ENCODE measurements at regions not wholly inside any gene's neighbourhood (a gene's known extent, or its start where the extent isn't known, plus 50 kb on each side); places are given as distances from the start of the nearest gene placed in this dataset.

DNA sequence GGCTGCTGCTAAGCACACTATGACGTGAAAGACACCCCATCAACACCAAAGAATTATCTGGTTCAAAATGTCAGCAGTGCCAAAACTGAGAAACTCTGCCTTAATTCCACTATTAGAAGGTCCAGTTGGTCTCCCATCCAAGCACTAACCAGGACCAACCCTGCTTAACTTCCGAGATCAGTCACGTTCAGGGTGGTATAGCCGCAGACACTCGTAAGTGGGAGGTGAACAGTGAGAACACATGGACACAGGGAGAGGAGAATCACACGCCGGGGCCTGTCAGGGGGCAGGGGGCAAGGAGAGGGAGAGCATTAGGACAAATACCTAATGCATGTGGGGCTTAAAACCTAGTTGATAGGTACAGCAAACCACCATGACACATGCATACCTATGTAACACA is 83.4 kb downstream of the C13orf42 start:
- Histone ChIP-seq H3K4me1 (no peaks in the 10 kb centered on the region), H3K27ac (no peak overlapping the region), H3K9me3 (no peaks in the 10 kb centered on the region), H3K36me3 (no peaks in the 10 kb centered on the region), H3K27me3 (no peaks in the 10 kb centered on the region), H3K4me3 (no peak overlapping the region)
- in situ Hi-C loops (cut with MboI; ENCODE audit: low sequenced_read_pairs in 4 of 4) = no loop called here
- intact Hi-C loops (cut with DNase I; ENCODE audit: low total_unique reads) = no loop called here
- no peak for TF ChIP-seq POLR2A (IDR thresholded peaks at IDR 0.05)
- TF ChIP-seq, protein P1, sequence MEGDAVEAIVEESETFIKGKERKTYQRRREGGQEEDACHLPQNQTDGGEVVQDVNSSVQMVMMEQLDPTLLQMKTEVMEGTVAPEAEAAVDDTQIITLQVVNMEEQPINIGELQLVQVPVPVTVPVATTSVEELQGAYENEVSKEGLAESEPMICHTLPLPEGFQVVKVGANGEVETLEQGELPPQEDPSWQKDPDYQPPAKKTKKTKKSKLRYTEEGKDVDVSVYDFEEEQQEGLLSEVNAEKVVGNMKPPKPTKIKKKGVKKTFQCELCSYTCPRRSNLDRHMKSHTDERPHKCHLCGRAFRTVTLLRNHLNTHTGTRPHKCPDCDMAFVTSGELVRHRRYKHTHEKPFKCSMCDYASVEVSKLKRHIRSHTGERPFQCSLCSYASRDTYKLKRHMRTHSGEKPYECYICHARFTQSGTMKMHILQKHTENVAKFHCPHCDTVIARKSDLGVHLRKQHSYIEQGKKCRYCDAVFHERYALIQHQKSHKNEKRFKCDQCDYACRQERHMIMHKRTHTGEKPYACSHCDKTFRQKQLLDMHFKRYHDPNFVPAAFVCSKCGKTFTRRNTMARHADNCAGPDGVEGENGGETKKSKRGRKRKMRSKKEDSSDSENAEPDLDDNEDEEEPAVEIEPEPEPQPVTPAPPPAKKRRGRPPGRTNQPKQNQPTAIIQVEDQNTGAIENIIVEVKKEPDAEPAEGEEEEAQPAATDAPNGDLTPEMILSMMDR (IDR thresholded peaks at IDR 0.05 in 4 of 5, conservative IDR thresholded peaks at IDR 0.05 in 1 of 5) = no peak
- DNase-seq (no peak), ATAC-seq (no peak)

DNA sequence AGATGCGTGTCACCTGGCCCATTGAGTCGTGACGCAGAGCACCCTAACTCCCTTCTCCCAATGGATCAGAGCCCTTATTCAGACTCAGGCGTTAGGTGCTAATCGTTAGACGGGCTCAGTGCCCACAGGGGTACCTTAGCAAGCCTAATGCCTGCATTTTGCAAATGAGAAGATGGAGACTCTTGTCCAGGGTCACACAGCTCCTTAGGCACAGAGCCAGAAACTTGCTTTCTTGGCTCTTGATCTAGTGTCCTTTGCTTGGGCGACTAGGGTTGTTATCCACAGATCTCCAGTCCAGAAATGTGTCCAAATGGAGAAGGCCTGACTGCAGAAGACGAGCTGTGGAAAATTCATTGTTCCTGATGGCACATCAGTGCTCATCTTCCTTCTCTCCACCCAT is 85.1 kb downstream of the C13orf42 start:
- TF ChIP-seq, protein P1 (IDR thresholded peaks at IDR 0.05 in 4 of 5, conservative IDR thresholded peaks at IDR 0.05 in 1 of 5) = no peak
- no peak for TF ChIP-seq POLR2A (IDR thresholded peaks at IDR 0.05)
- in situ Hi-C loops (cut with MboI; ENCODE audit: low sequenced_read_pairs in 4 of 4) = no loop called here
- no peak overlapping the region for H3K4me3 ChIP-seq
- intact Hi-C loops (cut with DNase I; ENCODE audit: low total_unique reads) = no loop called here
- H3K36me3 ChIP-seq = no peaks in the 10 kb centered on the region
- H3K4me1 ChIP-seq = no peaks in the 10 kb centered on the region
- no peaks in the 10 kb centered on the region for H3K27me3 ChIP-seq
- no peaks in the 10 kb centered on the region for H3K9me3 ChIP-seq
- ATAC-seq (no peak), DNase-seq (no peak)
- no peak overlapping the region for H3K27ac ChIP-seq

DNA sequence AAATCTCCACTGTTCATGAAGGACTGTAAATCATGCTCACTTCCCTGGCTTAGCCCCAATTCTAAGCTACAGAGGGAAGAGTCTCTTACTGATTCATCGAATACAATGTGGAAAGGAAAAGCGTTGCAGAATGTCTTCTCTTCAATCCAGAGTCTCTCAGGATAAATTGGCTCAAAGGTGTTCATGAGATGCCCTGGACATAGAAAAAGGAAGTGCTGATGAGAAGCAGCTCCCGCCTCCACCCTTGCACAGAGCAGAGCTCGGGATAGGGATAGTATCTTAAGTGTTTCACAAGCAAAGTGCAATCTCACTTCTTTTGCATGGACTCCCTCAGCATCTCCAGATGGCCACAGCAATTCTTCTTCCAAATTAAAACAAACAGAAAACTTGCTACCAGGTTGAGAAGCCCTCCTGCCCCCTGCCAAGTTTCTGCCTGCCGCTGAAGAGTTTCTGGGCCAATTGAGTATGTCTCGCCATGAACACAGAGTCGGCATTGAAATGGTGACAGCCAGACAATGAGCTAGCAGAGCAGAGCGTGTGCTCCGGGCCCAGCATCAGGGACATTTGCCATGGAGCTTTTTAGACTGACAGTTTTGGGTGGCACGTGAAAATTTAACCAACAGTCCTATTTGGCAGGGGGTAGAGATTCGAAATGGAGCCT is 85.7 kb downstream of the C13orf42 start:
- Histone ChIP-seq H3K4me3 (no peak overlapping the region), H3K27ac (no peak overlapping the region), H3K9me3 (no peaks in the 10 kb centered on the region), H3K27me3 (no peaks in the 10 kb centered on the region), H3K36me3 (no peaks in the 10 kb centered on the region), H3K4me1 (no peaks in the 10 kb centered on the region)
- TF ChIP-seq, protein P1 (IDR thresholded peaks at IDR 0.05 in 4 of 5, conservative IDR thresholded peaks at IDR 0.05 in 1 of 5) = no peak
- no peak for TF ChIP-seq POLR2A (IDR thresholded peaks at IDR 0.05)
- intact Hi-C loops (cut with DNase I; ENCODE audit: low total_unique reads) = no loop called here
- no peak for DNase-seq
- no peak for ATAC-seq
- in situ Hi-C loops (cut with MboI; ENCODE audit: low sequenced_read_pairs in 4 of 4) = no loop called here

DNA sequence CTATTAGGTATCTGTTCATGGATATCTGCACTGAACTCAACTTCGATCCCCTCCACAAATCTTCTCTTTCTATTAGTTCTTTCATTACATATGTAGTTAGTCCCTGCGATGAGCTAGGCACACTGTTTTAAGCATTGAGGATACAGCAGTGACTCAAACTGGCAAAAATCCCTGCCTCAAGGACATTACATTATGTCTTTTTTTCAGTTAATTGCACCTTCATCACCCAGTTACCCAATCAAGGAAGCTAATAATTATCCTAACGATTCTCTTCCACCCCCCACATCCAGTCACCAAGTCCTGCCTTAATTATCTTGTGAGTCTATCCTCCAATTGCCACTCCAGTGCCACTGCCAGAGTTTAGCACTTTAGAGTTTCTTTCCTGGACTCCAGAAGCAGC is 89.3 kb downstream of the C13orf42 start:
- DNase-seq (no peak), ATAC-seq (no peak)
- no peak overlapping the region for H3K27ac ChIP-seq
- no peaks in the 10 kb centered on the region for H3K36me3 ChIP-seq
- no peaks in the 10 kb centered on the region for H3K9me3 ChIP-seq
- H3K4me1 ChIP-seq = no peaks in the 10 kb centered on the region
- intact Hi-C loops (cut with DNase I; ENCODE audit: low total_unique reads) = no loop called here
- no peak overlapping the region for H3K4me3 ChIP-seq
- H3K27me3 ChIP-seq = no peaks in the 10 kb centered on the region
- in situ Hi-C loops (cut with MboI; ENCODE audit: low sequenced_read_pairs in 4 of 4) = no loop called here
- TF ChIP-seq POLR2A (IDR thresholded peaks at IDR 0.05) = no peak
- TF ChIP-seq, protein P1 (IDR thresholded peaks at IDR 0.05 in 4 of 5, conservative IDR thresholded peaks at IDR 0.05 in 1 of 5) = no peak

DNA sequence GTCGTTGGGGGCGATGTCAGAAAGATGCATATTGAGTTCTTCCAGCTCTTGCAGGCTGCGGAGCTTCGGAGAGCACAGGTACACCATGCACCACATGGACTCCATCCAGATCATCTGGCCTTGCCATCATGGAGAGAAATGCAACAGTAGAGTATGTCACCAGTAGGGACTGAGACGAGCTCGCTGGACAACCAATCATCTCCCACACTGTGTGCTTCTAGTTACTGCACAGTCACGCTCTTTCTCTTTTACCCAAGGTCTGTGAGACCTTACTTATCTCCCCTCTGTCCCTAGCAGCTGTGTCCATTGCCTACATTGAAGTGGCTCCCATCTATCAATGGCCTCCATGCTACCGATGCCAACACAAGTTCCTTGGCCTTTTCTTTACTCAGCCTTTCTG is 90.5 kb downstream of the C13orf42 start:
- in situ Hi-C loops (cut with MboI; ENCODE audit: low sequenced_read_pairs in 4 of 4) = no loop called here
- Histone ChIP-seq H3K36me3 (no peaks in the 10 kb centered on the region), H3K27me3 (no peaks in the 10 kb centered on the region), H3K4me1 (no peaks in the 10 kb centered on the region), H3K27ac (no peak overlapping the region), H3K4me3 (no peak overlapping the region), H3K9me3 (no peaks in the 10 kb centered on the region)
- ATAC-seq (no peak), DNase-seq (no peak)
- intact Hi-C loops (cut with DNase I; ENCODE audit: low total_unique reads) = no loop called here
- no peak for TF ChIP-seq POLR2A (IDR thresholded peaks at IDR 0.05)
